Hindlimb muscle (tissue), 1 donor: ENCODE measurements at regions not wholly inside any gene's neighbourhood (a gene's known extent, or its start where the extent isn't known, plus 50 kb on each side); places are given as distances from the start of the nearest gene placed in this dataset.

ENCODE experiments used
- DNase-seq: peaks from one replicate; pipeline ENCODE4 v3.0.0-alpha.2; 2013

DNA sequence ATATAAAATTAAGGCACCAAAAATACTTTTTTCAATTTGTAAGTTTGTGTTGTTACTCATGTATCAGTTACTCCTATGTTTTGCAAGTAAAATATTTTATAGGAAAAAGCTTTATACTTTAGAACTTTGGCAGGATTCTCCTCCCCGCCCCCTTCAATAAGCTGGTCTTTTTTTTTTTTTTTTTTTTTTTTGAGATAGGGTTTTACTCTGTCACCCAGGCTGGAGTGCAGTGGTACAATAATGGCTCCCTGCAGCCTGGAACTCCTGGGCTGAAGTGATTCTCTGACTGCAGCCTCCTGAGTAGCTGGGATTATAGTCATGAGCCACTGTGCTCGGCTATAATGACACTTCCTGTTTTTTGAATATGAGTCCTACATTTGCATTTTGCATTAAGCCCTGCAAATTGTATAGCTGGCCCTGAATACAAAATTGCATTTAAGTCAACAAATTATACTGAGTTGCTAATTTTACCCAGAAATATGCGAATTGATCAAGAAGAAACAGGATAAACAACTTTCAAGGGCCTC, 192.9 kb downstream of the PIK3R1 start:
- DNase-seq, result no peak

DNA sequence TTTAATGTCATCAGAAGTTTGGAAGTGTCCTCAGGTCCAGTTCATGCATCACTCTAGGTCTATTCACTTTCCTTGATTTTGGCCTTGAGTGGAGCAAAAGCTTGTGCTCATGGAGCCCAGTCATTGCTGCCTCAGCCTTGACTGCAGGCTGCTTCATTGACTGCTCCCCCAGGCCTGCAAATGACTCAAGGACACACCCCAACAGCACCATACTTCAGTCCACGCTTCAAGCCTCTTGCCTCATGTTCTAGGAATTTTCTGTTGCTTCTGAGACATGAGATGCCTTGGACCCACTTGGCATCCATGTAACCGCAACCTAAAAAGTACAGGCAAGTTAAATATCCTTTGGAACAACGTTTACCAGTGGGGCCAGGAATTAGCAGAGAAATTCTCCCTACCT, 193.7 kb downstream of the PIK3R1 start:
- DNase-seq, result no peak

DNA sequence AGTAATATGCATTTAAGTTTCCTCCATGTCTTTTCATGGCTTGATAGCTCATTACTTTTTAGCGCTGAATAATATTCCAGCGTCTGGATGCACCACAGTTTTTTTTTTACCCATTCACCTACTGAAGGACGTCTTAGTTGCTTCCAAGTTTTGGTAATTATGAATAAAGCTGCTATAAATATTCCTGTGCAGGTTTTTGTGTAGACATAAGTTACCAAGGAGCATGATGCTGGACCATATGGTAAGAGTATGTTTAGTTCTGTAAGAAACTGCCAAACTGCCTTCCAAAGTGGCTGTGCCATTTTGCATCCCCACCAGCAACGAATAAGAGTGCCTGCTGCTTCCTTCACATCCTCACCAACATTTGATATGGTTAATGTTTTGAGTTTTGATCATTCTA, 195.6 kb downstream of the PIK3R1 start:
- DNase-seq, result no peak

DNA sequence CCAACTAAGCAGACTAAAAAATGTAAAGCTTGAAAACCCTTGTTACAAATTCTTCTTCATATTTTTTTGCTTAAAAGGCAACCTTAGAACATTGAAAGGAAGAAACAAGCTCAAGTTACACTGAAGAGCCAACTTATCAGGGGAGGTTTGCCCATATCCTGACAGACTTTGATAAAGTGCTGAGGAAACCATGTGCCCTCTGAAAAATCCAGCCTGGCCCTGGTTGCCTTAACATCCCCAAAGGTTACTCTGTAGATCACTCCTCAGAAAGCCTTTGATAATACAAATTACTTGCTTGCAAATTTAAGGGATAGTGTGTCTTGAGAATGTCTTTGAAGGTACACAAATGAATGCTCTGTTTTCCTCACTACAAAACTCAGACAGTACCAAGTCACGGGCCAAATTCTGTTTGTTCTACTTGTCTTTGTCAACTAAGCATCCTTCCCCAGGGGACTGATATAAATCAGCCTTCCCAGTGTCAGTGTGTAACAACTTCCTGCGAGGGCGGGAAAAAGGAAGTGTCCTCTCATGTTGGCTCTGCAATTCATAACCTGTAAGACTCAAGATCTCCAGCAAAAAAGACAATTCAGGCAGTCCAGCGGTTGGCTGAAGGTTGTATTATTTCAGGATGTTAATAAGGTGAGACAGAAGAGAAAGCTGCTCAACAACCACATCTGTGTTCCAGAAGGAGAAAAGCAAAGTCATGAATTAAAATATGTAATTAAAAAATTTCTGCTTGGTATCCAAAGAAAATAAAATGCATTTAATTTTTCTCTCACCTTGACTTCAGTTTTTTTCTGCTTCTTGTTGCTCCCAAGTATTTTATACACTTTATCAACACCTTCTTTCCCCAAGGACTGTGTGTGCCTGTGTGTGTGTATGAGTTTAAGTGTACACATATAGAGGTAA, 199.9 kb downstream of the PIK3R1 start:
- no peak for DNase-seq

DNA sequence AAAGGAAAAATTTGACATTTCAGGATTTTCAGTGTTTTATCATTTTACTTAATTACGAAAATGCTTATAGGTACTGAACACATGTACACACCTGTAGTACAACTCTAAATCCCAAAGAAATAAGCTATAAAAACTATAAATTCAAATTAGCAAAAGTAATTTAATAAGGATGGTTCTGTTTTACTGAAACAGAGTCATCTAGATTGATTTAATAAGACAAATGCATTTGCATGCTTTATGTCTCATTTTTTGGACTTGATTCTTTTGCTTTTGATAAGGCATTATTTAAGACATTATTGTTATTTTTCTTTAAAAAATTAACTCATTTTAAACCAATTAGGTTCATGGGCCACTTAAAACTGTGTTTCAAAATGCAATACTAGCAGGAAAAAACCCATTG, 201.2 kb downstream of the PIK3R1 start:
- no peak for DNase-seq

DNA sequence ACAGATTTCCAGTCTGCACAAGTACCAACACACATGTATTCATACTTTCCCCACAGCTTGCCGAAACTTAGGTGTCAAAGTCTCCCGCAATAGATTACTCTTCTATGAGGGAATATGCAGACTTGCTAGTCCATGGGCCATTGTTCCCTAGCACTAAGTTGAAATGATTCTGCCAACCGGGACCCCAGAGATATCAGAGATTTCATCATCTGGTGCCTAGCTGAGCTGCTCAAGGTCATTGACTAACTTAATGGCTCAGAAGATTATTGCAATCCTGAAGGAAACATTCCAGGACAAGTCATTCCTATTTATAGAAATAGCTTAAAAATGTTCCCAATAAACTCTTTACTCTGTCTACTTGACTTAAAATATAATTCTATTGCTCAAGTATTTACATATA, 202.6 kb downstream of the PIK3R1 start:
- no peak for DNase-seq

DNA sequence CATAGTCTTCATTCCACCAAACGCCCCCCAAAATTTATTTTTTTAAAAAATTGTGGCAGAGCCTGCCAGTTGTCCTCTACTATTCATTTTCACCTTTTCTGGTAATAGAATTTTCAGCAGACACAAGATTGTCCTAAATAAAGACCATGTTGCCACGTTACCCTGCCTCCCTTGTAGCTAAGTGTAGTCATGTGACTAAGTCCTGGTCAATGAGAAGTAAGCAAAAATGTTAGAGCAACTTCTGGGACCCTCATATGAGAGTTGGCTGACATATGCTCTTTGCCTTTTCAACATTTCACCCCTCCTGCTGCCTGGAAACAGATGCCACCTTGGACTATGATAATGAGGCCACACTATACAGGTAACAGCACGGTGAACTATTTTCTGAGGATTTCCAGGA, 203.1 kb downstream of the PIK3R1 start:
- DNase-seq, result no peak

DNA sequence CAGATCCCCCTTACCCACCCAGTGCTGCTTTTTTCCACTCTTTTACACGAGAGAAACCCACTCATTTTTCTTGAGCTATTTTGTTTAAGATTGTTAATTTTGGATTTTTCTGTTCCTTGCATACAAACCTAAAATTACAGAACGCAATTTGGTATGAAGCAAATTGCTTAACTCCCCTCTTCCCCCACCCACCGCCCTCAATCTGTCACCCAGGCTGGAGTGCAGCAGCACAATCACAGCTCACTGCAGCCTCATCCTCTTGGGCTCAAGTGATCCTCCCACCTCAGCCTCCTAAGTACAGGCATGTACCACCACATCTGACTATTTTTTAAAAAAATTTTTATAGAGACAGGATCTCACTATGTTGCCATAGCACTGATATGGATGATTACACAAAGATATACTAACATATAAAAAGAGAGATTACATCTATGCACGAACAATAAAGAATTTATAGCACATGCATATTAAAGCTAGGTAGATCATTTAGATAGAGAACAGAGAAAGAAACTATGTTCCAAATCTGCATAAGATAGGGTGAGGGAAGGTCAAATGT, 203.6 kb downstream of the PIK3R1 start:
- no peak for DNase-seq

DNA sequence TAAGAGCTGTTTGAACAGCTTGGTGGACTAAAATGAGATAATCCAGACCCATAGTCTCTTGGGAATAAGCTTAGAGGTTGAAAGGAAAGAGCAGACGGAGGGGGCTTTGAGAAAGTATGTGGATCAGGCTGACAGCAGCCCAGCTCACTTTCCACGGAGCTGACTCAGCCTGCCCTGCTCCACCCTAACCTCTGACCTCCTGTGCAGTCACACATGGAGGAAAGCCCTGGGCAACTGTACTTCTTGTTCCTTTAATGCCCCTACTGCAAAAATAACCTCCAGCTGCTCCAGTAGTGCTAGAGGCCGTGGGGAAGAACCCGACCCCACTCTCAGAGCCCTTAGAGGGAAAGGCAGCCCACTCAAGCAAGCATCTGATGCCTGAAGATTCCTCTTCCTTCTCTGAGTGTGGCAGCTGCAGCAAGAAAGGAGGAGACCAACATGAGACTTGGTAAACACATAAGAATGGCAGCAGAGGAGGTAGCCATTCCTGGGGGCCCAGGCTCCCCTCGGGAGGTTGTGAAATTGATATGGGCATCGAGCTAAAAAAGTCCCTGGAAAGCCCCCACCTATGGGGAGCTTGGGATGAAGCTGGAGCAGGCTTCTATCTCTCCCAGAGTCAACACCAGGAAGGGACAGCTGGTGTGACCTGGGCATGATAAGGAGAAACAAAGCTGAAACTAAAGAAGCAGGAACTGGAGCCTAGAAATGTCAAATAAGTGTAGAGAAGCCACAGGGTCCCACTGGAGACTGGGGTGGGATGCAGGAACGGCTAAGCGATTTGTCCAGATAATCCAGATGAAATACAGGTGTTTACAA, 204.3 kb downstream of the PIK3R1 start:
- no peak for DNase-seq

DNA sequence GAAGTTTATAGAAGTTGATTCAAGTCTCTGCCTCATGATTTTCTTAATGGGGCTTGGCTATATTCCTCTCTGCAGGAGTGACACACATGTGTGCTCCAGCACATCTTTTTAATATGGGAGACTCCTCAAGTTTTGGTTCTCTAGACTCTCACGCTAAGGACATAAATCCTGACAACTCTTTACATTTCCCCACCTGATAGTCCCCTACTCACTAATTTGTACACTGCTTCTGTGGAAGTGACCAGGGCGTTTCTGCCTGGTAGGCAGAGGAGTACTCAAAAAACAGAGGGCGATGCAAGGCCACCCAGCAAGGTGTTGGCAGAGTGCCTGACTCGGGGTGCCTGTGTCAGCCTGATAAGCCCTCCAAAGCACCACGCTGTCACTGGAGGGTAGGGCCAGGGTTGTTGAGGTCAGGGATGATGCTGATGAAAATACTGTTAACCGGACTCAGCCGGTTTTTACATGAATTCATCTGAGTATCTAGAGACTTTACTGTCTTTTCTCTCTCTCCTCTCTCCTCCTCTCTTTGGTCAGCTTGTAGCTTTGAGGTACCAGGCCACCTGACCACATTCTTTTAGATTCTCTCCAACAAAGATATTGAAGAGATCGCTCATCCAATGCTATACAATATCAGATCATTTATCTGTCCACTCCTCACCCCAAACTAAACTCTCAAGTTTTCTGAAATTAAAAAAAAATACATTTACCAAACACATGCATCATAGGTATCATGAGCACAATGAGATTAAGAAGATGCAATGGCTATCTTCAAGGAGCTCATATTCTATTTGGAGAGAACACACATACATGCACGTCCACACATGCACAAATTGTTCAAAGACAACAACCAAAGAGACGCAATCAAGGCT, 205.2 kb downstream of the PIK3R1 start:
- DNase-seq, result no peak

DNA sequence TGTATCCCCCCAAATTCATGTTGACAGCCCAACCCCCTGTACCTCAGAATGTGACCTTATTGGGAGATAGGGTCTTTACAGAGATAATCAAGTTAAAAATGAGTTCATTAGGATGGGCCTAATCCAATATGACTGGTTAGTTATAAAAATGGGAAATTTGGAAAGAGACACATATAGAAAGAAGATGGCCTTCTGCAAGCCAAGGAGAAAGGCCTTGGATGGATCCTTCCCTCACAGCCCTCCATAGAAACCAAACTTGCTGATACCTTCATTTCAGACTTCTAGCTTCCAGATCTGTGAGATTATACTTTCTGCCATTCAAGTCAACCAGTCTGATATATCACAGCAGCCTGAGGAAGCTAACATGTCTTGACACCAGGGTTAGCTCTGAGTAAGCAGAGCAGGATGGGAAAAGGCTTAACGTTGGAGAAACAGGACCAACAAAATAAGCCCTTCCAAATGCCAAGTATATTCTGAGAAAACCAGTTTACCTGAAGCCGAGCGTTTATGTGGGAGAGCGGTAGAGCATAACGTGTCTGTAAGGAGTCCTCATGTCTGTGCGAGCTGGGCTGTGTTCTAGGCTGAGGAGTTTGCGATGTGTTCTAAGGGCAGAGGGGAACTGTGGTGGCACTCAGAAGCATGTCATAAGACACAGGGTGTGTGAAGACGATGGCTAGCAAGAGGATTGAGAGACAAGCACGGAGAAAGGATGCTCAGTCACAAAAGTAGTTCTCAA, 206.1 kb downstream of the PIK3R1 start:
- no peak for DNase-seq

DNA sequence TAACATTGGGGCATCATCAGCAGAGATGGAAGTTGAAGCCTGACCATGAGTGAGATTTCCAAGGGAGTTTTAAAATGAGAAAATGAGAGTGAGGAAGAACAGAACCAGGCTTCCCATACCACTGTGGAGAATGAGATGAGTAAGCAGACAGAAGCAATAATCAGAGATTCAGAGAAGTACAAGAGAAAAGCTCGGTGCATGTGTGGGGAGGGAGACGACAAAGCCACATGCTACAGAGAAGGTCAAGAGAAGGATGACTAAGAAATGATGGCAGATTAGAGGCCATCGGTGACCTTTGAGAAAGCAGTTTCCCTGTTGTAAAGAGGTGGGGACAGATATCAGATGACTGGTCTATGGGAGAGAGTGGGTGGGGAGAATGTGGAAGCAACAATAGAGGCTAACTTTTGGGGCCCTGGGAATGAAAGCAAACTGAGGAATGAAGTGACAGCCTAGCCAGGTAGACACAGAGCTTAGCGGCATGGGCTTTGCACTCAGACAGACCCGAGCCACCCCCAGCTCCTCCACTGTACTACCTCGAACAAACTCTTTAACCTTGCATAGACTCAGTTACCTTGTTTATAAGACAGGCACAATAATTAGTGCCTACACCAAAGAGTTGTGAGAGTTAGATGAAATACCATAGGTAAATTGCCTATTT, 207.7 kb downstream of the PIK3R1 start:
- DNase-seq, result no peak

DNA sequence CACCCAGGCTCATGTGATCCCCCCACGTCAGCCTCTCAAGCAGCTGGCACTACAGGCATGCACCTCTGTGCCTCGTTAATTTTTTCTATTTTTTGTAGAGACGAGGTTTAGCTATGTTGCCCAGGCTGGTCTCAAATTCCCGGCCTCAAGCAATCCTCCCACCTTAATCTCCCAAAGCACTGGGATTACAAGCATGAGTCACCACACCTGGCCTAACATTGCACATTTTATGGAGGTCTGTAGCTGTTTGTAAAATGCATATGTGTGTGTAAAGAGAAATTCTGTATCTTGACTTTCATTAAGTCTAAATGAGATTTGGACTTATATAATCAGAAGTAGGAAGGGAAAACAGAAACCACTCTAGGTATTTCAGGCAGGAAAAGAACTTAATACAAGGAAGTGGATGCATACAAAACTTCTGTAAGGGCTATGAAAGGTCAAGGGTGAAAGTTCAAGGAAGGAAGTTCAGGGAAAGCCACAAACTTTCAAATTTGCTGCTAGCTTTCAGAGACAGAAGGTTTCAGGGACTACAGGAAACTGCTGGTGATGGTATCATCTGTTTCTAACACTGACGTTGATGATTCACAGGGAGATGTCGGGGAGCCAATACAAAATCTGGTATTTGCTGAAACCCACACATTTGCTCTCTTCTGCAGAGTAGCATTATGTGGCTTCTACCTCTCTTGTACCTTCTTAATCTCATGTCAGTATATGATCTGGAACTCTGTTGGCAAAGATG, 209.4 kb downstream of the PIK3R1 start:
- DNase-seq, result no peak

DNA sequence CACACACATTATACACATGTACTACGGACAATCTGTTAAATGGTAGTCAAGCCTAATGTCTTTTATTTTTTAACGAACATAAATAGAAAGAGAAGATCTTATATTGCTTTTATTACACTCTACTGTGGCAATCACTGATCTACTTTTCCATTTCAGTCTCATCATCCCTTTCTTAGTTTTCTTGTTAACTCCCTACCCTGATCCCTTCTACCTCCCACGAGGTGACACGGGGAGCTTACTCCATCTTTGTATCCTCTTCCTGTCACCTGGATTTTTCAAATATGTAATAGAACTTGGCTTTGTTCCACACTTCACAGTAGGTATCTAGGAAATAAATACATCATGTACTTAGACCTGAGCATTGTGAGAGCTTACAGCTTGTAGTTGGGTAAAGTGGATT, 211.0 kb downstream of the PIK3R1 start:
- no peak for DNase-seq

DNA sequence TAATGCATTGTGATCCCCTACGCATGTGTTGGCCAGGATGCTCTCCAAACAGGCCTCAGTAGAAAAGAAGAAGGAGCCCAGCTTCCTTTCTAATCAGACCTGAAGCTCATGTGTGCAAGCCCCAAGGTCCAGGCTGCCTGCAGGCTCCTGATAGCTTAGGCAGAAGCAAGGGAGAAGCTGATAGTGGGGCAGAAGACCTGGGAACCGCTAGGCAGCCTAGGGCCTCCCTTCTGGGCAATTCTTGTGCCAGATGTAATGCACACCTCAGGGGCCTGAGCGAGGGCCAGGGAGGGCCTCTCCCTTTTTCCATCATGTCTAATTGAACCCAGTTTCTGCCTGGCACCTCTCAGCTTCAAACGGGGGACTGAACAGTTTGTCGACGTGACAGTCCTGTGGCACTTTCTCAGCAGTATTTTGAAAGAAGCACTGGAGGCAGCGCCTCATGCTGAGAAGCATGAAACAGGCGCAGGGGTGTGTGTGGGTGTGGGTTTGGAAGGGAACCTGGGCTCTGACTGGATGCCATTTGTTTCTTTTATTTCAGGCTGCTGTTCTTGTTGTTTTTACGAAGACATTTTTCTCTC, 212.8 kb downstream of the PIK3R1 start:
- no peak for DNase-seq

DNA sequence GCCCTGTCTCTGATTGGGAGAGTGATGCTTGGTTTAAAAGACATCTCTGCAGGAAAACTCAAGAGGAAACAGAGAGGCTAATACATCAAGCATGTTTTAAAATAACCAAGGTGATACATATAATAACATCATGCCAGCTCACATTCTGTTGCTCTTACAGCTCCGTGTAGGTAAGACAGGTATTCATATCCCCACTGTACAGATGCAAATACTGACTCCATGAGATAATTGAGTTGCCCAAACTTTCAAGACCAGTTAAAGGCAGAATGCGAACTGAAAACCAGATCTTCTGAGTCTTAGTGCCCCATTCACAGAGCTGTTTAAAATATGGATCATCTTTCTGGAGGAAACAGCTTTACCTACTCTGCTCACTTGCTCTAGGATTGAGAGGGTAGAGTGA, 214.0 kb downstream of the PIK3R1 start:
- no peak for DNase-seq

DNA sequence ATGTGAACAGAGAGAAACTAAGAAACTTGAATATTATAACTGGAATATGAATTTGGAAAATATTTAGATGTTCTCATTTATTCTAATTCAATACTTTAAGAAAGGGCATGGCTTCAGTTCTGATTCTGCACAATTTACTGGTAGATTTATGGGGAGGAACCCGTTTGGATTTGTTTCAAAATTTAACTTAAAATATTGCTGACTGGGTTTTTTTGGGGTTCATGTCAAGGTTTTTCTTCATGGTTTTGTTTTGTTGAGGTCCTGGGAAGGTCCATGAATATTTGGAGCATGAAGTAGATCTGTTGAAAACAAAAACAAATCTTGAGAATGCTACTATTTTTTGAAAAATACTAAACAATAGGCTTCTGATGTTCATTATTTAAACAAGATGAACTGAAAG, 214.7 kb downstream of the PIK3R1 start:
- no peak for DNase-seq

DNA sequence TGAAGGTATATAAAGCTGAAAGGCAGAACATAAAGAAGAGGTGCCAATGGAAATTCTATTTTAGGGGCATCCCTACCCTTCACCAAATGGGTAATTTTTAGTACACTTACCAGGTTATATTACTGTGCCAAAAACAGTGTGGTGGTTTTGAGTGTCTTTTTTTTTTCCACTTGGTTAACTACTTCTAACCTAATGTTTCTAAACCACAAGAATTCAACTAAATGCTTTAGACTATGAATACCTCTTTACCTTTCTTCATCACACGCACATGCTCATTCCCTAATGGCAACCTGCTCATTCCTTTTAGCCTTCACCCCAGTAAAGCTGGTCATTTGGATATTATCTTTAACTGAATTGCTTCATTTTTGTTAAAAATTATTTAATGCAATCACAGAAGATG, 215.6 kb downstream of the PIK3R1 start:
- DNase-seq, result no peak

DNA sequence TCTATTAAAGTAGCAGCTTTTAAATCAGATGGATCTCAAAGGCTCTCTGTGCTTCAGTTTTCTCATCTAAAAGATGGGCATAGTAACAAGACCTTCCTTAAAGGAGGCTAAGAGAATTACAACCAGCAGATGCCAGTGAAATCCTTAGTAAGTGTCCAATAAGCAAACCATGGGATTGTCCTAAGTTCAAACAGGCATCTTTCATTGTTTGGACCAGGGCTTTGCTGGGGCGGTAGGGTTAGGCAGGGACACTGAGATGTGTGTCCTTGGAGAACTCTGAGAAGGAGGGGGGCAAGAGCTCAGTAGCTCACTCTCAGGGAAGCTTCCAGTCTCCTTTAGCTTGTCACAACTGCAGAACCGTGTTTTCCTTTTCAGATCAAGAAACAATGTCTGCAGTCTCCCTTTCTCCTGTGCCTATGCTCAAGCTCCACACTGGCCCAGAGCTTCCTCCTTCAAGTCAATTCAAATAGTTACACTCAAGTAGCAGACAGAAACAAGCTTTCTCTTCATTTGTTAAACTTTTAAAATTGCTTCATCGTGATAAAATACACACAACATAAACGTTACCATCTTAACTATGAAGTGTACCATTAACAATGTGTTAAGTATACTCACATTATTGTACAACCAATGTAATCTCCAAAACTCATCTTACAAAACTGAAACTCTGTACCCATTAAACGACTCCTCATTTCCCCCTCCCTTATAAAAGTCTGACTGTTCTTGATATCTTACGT, 216.2 kb downstream of the PIK3R1 start:
- DNase-seq, result no peak
